Neural progenitor cell (in vitro differentiated cells): ENCODE measurements at regions not wholly inside any gene's neighbourhood (a gene's known extent, or its start where the extent isn't known, plus 50 kb on each side); places are given as distances from the start of the nearest gene placed in this dataset.

Source experiments
- DNase-seq: peaks from one replicate; pipeline ENCODE4 v3.0.0-alpha.2; 2016; ENCODE audit warnings: low spot score
- H2AFZ ChIP-seq: fragments of 200-600 bp; sonication (generic); replicated peaks from 2 replicates; pipeline ENCODE4 v1.6.1; 2016; ENCODE audit warnings: antibody characterized with exemption
- H3F3A ChIP-seq: fragments of 200-600 bp; sonication (generic); 2 replicates; pipeline ENCODE4 v1.6.1; 2016; ENCODE audit warnings: antibody characterized with exemption, low read depth
- H3K27ac ChIP-seq: fragments of 200-600 bp; sonication (generic); 2 replicates; pipeline ENCODE4 v1.5.1; 2016; ENCODE audit warnings: mild to moderate bottlenecking
- H3K27me3 ChIP-seq: fragments of 200-600 bp; sonication (generic); 2 replicates; pipeline ENCODE4 v1.6.1; 2016; ENCODE audit warnings: mild to moderate bottlenecking, moderate library complexity
- H3K36me3 ChIP-seq: fragments of 200-600 bp; sonication (generic); 2 replicates; pipeline ENCODE4 v1.5.1; 2016
- H3K4me1 ChIP-seq: fragments of 200-600 bp; sonication (generic); 2 replicates; pipeline ENCODE4 v1.6.1; 2016; ENCODE audit warnings: mixed run types
- H3K4me2 ChIP-seq: fragments of 200-600 bp; sonication (generic); 2 replicates; pipeline ENCODE4 v1.6.1; 2016
- H3K4me3 ChIP-seq: fragments of 200-600 bp; sonication (generic); 2 replicates; pipeline ENCODE4 v1.5.1; 2016
- H3K79me2 ChIP-seq: fragments of 200-600 bp; sonication (generic); 2 replicates; pipeline ENCODE4 v1.6.1; 2016; ENCODE audit warnings: low read depth
- H3K9ac ChIP-seq: fragments of 200-600 bp; sonication (generic); 2 replicates; pipeline ENCODE4 v1.6.1; 2016
- H3K9me3 ChIP-seq: fragments of 200-600 bp; sonication (generic); 2 replicates; pipeline ENCODE4 v1.5.1; 2016; ENCODE audit warnings: low read depth
- H4K20me1 ChIP-seq: fragments of 200-600 bp; sonication (generic); 2 replicates; pipeline ENCODE4 v1.6.1; 2016; ENCODE audit warnings: low read depth
- H3K27ac Mint-ChIP-seq: 3 replicates; pipeline ENCODE4 v1.8.0; 2021; ENCODE audit warnings: mixed read lengths
- H3K27me3 Mint-ChIP-seq: 2 replicates; pipeline ENCODE4 v1.8.0; 2022; ENCODE audit warnings: low read depth, mild to moderate bottlenecking, inconsistent platforms, moderate library complexity, mixed read lengths; ENCODE audit not compliant: insufficient read depth
- H3K36me3 Mint-ChIP-seq: 3 replicates; pipeline ENCODE4 v1.8.0; 2021; ENCODE audit warnings: mixed read lengths
- H3K4me1 Mint-ChIP-seq: 3 replicates; pipeline ENCODE4 v1.8.0; 2021; ENCODE audit warnings: mixed read lengths
- H3K4me3 Mint-ChIP-seq: 3 replicates; pipeline ENCODE4 v1.8.0; 2021; ENCODE audit warnings: mild to moderate bottlenecking, moderate library complexity, mixed read lengths
- H3K9me3 Mint-ChIP-seq: 3 replicates; pipeline ENCODE4 v1.8.0; 2020; ENCODE audit warnings: mixed read lengths
- EZH2 ChIP-seq: fragments of 200-600 bp; sonication (generic); IDR thresholded peaks from 2 replicates; pipeline ENCODE4 v1.6.1; 2017; ENCODE audit warnings: antibody characterized with exemption, mild to moderate bottlenecking, moderate library complexity
- EZH2phosphoT487 ChIP-seq: fragments of 200-600 bp; sonication (generic); IDR thresholded peaks from 2 replicates; pipeline ENCODE4 v1.6.1; 2017; ENCODE audit warnings: antibody characterized with exemption
- TF ChIP-seq, protein P1 (sequence below): fragments of 200-600 bp; sonication (generic); IDR thresholded peaks from 2 replicates; pipeline ENCODE4 v1.5.1; 2017; ENCODE audit warnings: antibody characterized with exemption, mild to moderate bottlenecking

DNA sequence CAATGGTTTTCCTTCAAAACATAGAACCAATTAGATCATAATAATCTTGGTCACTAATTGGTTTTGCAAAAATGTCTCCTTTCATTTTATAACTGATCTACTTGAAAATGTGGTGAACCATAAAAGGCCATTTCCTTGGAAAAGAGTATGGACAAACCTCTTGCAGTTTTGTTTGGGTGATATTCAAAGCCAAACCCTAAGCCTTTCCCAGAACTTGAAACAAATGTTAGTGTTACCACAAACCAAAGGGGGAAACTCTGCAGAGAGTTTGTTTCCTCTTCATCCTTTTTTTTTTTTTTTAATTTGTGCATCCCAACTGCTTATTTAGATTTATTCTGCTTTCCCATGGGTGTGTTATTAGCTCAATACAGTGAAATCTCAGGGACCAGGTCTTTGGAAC is 204.4 kb upstream of the ADAMTSL1 start:
- DNase-seq: no peak
- no peaks in the 10 kb centered on the region for H3F3A ChIP-seq
- no peaks in the 10 kb centered on the region for H3K36me3 ChIP-seq
- peaks cover 16% of the 10 kb centered on the region for H3K9me3 Mint-ChIP-seq
- H3K27ac Mint-ChIP-seq: no peak overlapping the region
- no peaks in the 10 kb centered on the region for H3K4me1 ChIP-seq
- no peaks in the 10 kb centered on the region for H3K27me3 Mint-ChIP-seq
- no peak overlapping the region for H3K4me3 ChIP-seq
- no peaks in the 10 kb centered on the region for H3K9me3 ChIP-seq
- no peaks in the 10 kb centered on the region for H3K36me3 Mint-ChIP-seq
- H2AFZ ChIP-seq: no peak overlapping the region
- no peak overlapping the region for H3K4me2 ChIP-seq
- H4K20me1 ChIP-seq: no peaks in the 10 kb centered on the region
- TF ChIP-seq EZH2phosphoT487 (no peak), EZH2 (no peak)
- TF ChIP-seq, protein P1, sequence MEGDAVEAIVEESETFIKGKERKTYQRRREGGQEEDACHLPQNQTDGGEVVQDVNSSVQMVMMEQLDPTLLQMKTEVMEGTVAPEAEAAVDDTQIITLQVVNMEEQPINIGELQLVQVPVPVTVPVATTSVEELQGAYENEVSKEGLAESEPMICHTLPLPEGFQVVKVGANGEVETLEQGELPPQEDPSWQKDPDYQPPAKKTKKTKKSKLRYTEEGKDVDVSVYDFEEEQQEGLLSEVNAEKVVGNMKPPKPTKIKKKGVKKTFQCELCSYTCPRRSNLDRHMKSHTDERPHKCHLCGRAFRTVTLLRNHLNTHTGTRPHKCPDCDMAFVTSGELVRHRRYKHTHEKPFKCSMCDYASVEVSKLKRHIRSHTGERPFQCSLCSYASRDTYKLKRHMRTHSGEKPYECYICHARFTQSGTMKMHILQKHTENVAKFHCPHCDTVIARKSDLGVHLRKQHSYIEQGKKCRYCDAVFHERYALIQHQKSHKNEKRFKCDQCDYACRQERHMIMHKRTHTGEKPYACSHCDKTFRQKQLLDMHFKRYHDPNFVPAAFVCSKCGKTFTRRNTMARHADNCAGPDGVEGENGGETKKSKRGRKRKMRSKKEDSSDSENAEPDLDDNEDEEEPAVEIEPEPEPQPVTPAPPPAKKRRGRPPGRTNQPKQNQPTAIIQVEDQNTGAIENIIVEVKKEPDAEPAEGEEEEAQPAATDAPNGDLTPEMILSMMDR: no peak
- H3K4me1 Mint-ChIP-seq: peaks cover 12% of the 10 kb centered on the region
- H3K27me3 ChIP-seq: no peaks in the 10 kb centered on the region
- no peak overlapping the region for H3K4me3 Mint-ChIP-seq
- no peak overlapping the region for H3K27ac ChIP-seq
- H3K79me2 ChIP-seq: no peaks in the 10 kb centered on the region
- H3K9ac ChIP-seq: no peak overlapping the region

DNA sequence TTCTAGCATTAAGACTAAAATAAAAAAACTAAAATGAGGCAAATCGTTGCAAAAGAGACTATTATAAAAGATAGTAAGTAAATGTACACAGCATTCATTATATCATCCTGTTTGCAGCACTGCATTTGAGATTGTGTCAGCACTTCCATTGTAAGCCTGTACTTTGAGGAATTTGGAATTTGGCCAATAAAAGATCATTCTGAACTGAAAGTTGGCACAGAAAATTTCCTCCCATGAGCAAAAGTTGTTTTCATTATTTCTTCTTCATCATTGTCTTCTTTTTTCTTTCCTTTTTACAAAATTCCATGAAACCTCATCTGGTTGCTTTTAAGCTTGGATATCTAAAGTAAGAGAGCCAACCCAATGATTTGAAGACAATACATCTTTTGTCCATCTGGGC is 199.3 kb upstream of the ADAMTSL1 start:
- no peak overlapping the region for H3K4me3 Mint-ChIP-seq
- Histone ChIP-seq H3K4me3 (no peak overlapping the region), H3K9me3 (no peaks in the 10 kb centered on the region), H3K79me2 (no peaks in the 10 kb centered on the region), H4K20me1 (no peaks in the 10 kb centered on the region), H3K4me1 (no peaks in the 10 kb centered on the region), H3K27ac (no peak overlapping the region), H3K4me2 (no peak overlapping the region), H3F3A (no peaks in the 10 kb centered on the region), H3K9ac (no peak overlapping the region), H3K36me3 (no peaks in the 10 kb centered on the region), H3K27me3 (no peaks in the 10 kb centered on the region), H2AFZ (no peak overlapping the region)
- H3K36me3 Mint-ChIP-seq: no peaks in the 10 kb centered on the region
- no peaks in the 10 kb centered on the region for H3K27me3 Mint-ChIP-seq
- peaks cover 20% of the 10 kb centered on the region for H3K9me3 Mint-ChIP-seq
- TF ChIP-seq, protein P1: no peak
- TF ChIP-seq EZH2phosphoT487 (no peak), EZH2 (no peak)
- H3K4me1 Mint-ChIP-seq: no peaks in the 10 kb centered on the region
- H3K27ac Mint-ChIP-seq: no peak overlapping the region
- no peak for DNase-seq

DNA sequence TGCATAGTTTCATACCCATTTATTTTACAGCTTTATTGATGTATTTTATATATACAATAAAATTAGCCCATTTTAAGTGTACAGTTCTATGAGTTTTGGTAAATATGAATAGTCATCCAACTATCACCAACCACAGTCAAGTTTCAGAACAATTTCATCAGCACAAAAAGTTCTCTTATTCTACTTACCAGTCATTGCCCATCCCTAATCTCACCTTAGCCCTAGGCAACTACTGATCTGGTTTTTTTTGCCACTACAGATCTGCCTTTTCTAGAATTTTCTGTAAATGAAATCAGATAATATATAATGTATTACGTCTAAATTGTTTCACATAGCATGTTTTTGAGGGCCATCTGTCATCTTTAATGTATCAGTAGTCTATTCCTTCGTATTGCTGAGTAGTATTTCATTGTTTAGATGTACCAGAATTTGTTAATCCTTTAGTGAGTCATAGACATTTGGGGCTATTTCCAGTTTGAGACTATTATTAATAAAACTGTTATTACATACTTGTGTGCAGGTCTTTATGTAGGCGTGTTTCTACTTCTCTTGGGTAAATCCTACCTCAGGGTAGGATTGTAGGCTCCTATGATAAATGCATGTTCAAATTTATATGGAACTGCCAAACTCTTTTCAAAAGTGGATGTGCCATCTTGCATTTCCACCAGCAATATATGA is 198.5 kb upstream of the ADAMTSL1 start:
- Histone ChIP-seq H3K9me3 (no peaks in the 10 kb centered on the region), H3K36me3 (no peaks in the 10 kb centered on the region), H3K4me2 (no peak overlapping the region), H3F3A (no peaks in the 10 kb centered on the region), H3K4me1 (no peaks in the 10 kb centered on the region), H3K27ac (no peak overlapping the region), H3K4me3 (no peak overlapping the region), H2AFZ (no peak overlapping the region), H4K20me1 (no peaks in the 10 kb centered on the region), H3K9ac (no peak overlapping the region), H3K79me2 (no peaks in the 10 kb centered on the region), H3K27me3 (no peaks in the 10 kb centered on the region)
- no peak for DNase-seq
- H3K27me3 Mint-ChIP-seq: no peaks in the 10 kb centered on the region
- H3K9me3 Mint-ChIP-seq: peaks cover 20% of the 10 kb centered on the region
- H3K4me1 Mint-ChIP-seq: no peaks in the 10 kb centered on the region
- TF ChIP-seq EZH2 (no peak), EZH2phosphoT487 (no peak)
- TF ChIP-seq, protein P1: no peak
- no peaks in the 10 kb centered on the region for H3K36me3 Mint-ChIP-seq
- H3K27ac Mint-ChIP-seq: no peak overlapping the region
- H3K4me3 Mint-ChIP-seq: no peak overlapping the region
